ENCODE measurements at regions not wholly inside any gene's neighbourhood (a gene's known extent, or its start where the extent isn't known, plus 50 kb on each side); places are given as distances from the start of the nearest gene placed in this dataset.

DNA sequence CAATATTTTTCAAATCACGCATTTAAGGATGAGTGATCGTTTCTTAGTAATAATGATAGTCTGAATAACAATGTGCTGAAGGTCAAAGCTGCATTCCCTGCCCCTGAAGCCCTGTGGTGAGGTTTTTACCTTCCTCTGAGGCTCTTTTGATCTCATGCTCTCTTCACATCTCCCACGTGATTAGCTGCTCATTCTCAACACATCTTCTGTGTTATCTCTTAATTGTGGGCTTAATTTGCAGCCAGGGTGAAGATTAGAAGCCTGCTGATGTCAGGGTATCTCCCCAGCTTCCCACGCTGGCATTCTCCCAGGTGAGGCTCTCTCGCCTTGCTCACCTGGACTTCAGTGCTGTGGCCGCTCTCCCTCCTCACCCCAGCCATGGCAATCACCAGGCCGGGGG is 109.7 kb upstream of the FOXQ1 start:
- TF ChIP-seq POLR2AphosphoS5 (IDR thresholded peaks at IDR 0.05; ENCODE audit: low read depth, low read length) (no peak), SIN3A (IDR thresholded peaks at IDR 0.05; ENCODE audit: borderline replicate concordance, insufficient read depth, low read length) (no peak), FOXP2 (optimal IDR thresholded peaks at IDR 0.05; ENCODE audit: borderline replicate concordance, extremely low read depth, extremely low read length, insufficient read depth) (no peak)
- TF ChIP-seq, protein P1, sequence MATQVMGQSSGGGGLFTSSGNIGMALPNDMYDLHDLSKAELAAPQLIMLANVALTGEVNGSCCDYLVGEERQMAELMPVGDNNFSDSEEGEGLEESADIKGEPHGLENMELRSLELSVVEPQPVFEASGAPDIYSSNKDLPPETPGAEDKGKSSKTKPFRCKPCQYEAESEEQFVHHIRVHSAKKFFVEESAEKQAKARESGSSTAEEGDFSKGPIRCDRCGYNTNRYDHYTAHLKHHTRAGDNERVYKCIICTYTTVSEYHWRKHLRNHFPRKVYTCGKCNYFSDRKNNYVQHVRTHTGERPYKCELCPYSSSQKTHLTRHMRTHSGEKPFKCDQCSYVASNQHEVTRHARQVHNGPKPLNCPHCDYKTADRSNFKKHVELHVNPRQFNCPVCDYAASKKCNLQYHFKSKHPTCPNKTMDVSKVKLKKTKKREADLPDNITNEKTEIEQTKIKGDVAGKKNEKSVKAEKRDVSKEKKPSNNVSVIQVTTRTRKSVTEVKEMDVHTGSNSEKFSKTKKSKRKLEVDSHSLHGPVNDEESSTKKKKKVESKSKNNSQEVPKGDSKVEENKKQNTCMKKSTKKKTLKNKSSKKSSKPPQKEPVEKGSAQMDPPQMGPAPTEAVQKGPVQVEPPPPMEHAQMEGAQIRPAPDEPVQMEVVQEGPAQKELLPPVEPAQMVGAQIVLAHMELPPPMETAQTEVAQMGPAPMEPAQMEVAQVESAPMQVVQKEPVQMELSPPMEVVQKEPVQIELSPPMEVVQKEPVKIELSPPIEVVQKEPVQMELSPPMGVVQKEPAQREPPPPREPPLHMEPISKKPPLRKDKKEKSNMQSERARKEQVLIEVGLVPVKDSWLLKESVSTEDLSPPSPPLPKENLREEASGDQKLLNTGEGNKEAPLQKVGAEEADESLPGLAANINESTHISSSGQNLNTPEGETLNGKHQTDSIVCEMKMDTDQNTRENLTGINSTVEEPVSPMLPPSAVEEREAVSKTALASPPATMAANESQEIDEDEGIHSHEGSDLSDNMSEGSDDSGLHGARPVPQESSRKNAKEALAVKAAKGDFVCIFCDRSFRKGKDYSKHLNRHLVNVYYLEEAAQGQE (IDR thresholded peaks at IDR 0.05; ENCODE audit: insufficient read depth in 1 of 2, low read depth in 2 of 2, low read length in 2 of 2), result no peak
